KMS-11 (cell line): ENCODE measurements at regions not wholly inside any gene's neighbourhood (a gene's known extent, or its start where the extent isn't known, plus 50 kb on each side); places are given as distances from the start of the nearest gene placed in this dataset.

Experiments
- H2AFZ ChIP-seq: fragments of 200-600 bp; sonication (generic); 2 replicates; pipeline ENCODE4 v1.6.1; 2016; ENCODE audit warnings: antibody characterized with exemption, mixed run types, low read depth
- H3K27ac ChIP-seq: fragments of 200-600 bp; sonication (generic); 2 replicates; pipeline ENCODE4 v1.6.1; 2016; ENCODE audit warnings: mild to moderate bottlenecking, mixed run types
- H3K27me3 ChIP-seq: fragments of 200-600 bp; sonication (generic); 2 replicates; pipeline ENCODE4 v1.6.1; 2017; ENCODE audit warnings: mild to moderate bottlenecking, low read depth, mixed run types, moderate library complexity; ENCODE audit not compliant: insufficient read depth
- H3K36me3 ChIP-seq: fragments of 200-600 bp; sonication (generic); 2 replicates; pipeline ENCODE4 v1.6.1; 2017; ENCODE audit warnings: mild to moderate bottlenecking, mixed run types; ENCODE audit not compliant: insufficient read depth
- H3K4me1 ChIP-seq: fragments of 200-600 bp; sonication (generic); 2 replicates; pipeline ENCODE4 v1.6.1; 2016; ENCODE audit warnings: mild to moderate bottlenecking, low read depth, mixed run types; ENCODE audit not compliant: poor library complexity, severe bottlenecking
- H3K4me2 ChIP-seq: fragments of 200-600 bp; sonication (generic); 2 replicates; pipeline ENCODE4 v1.7.0; 2016; ENCODE audit warnings: mild to moderate bottlenecking, mixed run types
- H3K4me3 ChIP-seq: fragments of 200-600 bp; sonication (generic); IDR thresholded peaks from 2 replicates; pipeline ENCODE4 v1.6.1; 2017; ENCODE audit warnings: low read depth, low read length, mixed read lengths; ENCODE audit not compliant: insufficient read depth
- H3K79me2 ChIP-seq: fragments of 200-600 bp; sonication (generic); 2 replicates; pipeline ENCODE4 v1.6.1; 2016; ENCODE audit warnings: low read depth, mixed run types; ENCODE audit not compliant: insufficient read depth
- H3K9ac ChIP-seq: fragments of 200-600 bp; sonication (generic); 2 replicates; pipeline ENCODE4 v1.6.1; 2016; ENCODE audit warnings: mild to moderate bottlenecking, mixed run types
- H4K20me1 ChIP-seq: fragments of 200-600 bp; sonication (generic); 2 replicates; pipeline ENCODE4 v1.6.1; 2016; ENCODE audit warnings: mild to moderate bottlenecking, mixed run types; ENCODE audit not compliant: insufficient read depth
- CTCF ChIP-seq: fragments of 200-600 bp; sonication (generic); conservative IDR thresholded peaks from 2 replicates; pipeline ENCODE4 v1.6.1; 2017; ENCODE audit warnings: low read depth, mild to moderate bottlenecking, antibody characterized with exemption, low read length, moderate library complexity, mixed read lengths

GRCh38 chr7:20862554-20862953 is 75.9 kb upstream of the SP8 start:
- no peaks in the 10 kb centered on the region for H3K79me2 ChIP-seq
- no peak overlapping the region for H2AFZ ChIP-seq
- TF ChIP-seq CTCF, result no peak
- H3K36me3 ChIP-seq, result no peaks in the 10 kb centered on the region
- no peak overlapping the region for H3K4me2 ChIP-seq
- H3K9ac ChIP-seq, result no peak overlapping the region
- H3K27ac ChIP-seq, result no peak overlapping the region
- no peak overlapping the region for H3K4me3 ChIP-seq
- H3K4me1 ChIP-seq, result no peaks in the 10 kb centered on the region
- no peaks in the 10 kb centered on the region for H4K20me1 ChIP-seq
- no peaks in the 10 kb centered on the region for H3K27me3 ChIP-seq

DNA sequence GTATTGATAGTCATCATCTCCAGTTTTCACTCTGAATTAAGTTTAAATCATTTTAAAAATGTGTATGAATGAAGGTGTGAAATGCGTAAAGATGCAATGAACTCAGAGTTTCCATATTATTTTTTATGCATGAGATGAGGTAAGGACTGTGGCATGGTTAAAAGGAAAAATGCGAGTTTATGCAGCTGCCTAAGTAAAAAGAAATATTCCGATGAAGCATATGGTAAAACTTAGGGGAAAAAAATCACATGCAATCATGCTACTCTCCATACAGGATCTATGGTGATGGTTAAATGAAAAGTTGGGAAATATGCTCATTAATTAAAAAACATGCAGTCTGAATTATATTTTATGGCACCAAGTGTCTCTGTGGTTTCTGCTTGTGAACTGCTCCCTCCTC is 77.5 kb upstream of the SP8 start:
- H3K36me3 ChIP-seq, result no peaks in the 10 kb centered on the region
- H2AFZ ChIP-seq, result no peak overlapping the region
- H3K27me3 ChIP-seq, result no peaks in the 10 kb centered on the region
- H3K27ac ChIP-seq, result no peak overlapping the region
- H4K20me1 ChIP-seq, result no peaks in the 10 kb centered on the region
- H3K4me1 ChIP-seq, result no peaks in the 10 kb centered on the region
- no peak overlapping the region for H3K4me3 ChIP-seq
- TF ChIP-seq CTCF, result no peak
- no peaks in the 10 kb centered on the region for H3K79me2 ChIP-seq
- H3K4me2 ChIP-seq, result no peak overlapping the region
- H3K9ac ChIP-seq, result no peak overlapping the region

GRCh38 chr7:20865684-20866083 is 79.0 kb upstream of the SP8 start:
- Histone ChIP-seq H2AFZ (no peak overlapping the region), H3K27ac (no peak overlapping the region), H3K4me2 (no peak overlapping the region), H3K9ac (no peak overlapping the region), H3K79me2 (no peaks in the 10 kb centered on the region), H3K4me1 (no peaks in the 10 kb centered on the region), H3K27me3 (no peaks in the 10 kb centered on the region), H3K36me3 (no peaks in the 10 kb centered on the region), H3K4me3 (no peak overlapping the region), H4K20me1 (no peaks in the 10 kb centered on the region)
- no peak for TF ChIP-seq CTCF

GRCh38 chr7:20870977-20871376 is 84.3 kb upstream of the SP8 start:
- Histone ChIP-seq H3K79me2 (no peaks in the 10 kb centered on the region), H3K27ac (no peak overlapping the region), H3K4me1 (no peaks in the 10 kb centered on the region), H3K36me3 (no peaks in the 10 kb centered on the region), H2AFZ (no peak overlapping the region), H3K27me3 (no peaks in the 10 kb centered on the region), H3K9ac (no peak overlapping the region), H3K4me2 (no peak overlapping the region), H4K20me1 (no peaks in the 10 kb centered on the region), H3K4me3 (no peak overlapping the region)
- TF ChIP-seq CTCF, result no peak

DNA sequence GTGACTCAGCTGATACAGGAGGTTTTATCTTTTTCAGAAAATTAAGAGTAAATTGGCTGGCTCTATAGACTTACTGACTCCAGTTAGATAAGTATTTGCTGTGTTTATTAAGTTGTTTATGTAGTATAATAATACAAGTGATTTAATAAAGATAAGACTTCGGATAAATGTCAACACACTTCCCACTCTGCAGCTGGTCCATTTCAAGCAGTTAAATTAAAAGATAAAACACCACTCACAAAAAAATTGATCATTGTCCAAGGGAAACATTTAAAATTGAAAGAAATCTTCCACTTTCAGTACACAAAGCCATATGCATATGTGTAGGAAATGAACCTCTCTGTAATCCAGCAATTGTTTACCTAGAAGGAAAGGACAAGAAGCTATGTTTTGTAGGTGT is 106.1 kb upstream of the SP8 start:
- no peaks in the 10 kb centered on the region for H4K20me1 ChIP-seq
- TF ChIP-seq CTCF, result no peak
- no peak overlapping the region for H3K9ac ChIP-seq
- H3K27ac ChIP-seq, result no peak overlapping the region
- no peaks in the 10 kb centered on the region for H3K36me3 ChIP-seq
- peaks cover 6% of the 10 kb centered on the region for H3K4me1 ChIP-seq
- H3K4me2 ChIP-seq, result no peak overlapping the region
- no peaks in the 10 kb centered on the region for H3K79me2 ChIP-seq
- no peak overlapping the region for H3K4me3 ChIP-seq
- H3K27me3 ChIP-seq, result no peaks in the 10 kb centered on the region
- no peak overlapping the region for H2AFZ ChIP-seq
